Activated CD8-positive, alpha-beta memory T cell treated with anti-CD3 and anti-CD28 coated beads, Interleukin-2, amount 50 U/mL, for 1 hour (primary cell): ENCODE measurements at regions not wholly inside any gene's neighbourhood (a gene's known extent, or its start where the extent isn't known, plus 50 kb on each side); places are given as distances from the start of the nearest gene placed in this dataset.

Source experiments
- DNase-seq: peaks from one replicate; pipeline ENCODE4 v3.0.0-alpha.2; 2020; ENCODE audit errors: extremely low read depth

- no peak for DNase-seq
Measured at GRCh38 chr7:46672861-46673260, 751.8 kb upstream of the IGFBP3 start.

- DNase-seq, result no peak
Measured at GRCh38 chr7:46671108-46671769, 750.2 kb upstream of the IGFBP3 start.

- no peak for DNase-seq
Measured at GRCh38 chr7:46669028-46669427, 748.0 kb upstream of the IGFBP3 start.

DNA sequence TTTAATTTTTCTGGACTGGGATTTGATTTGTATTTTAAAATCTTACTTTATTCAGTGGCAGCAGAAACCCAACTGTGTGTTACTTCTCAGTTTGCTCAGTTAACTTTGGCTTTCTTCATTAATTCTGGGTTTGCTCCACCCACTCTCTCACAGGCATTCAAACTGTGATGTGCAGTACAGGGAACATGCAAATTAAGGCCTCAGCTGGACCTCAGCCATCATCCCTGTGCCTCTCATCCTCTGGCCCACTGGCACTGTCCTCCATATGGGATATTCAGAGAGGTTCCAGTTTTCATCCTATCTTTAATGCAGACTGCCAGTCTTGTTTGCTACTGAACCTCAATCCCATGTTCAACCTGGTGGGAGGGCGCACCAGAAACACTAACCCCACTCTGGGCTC lies 743.4 kb upstream of the IGFBP3 start:
- no peak for DNase-seq

- DNase-seq, result no peak
Measured at GRCh38 chr7:46663025-46663424, 742.0 kb upstream of the IGFBP3 start.

DNA sequence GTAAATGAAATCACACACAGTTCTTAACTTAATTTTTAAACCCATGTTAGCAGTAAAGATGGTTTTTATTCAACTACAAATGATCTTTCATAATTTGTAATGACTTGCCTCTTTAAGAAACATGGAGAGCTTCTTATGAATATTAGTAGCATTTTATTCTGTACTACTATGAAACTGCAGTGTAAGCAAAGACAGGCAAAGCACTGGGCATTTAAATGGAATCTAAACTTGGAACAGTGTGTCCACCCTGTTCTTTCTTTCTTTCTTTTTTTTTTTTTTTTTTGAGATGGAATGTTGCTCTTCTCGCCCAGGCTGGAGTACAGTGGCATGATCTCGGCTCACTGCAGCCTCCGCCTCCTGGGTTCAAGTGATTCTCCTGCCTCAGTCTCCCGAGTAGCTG lies 740.4 kb upstream of the IGFBP3 start:
- no peak for DNase-seq

- DNase-seq, result no peak
Measured at GRCh38 chr7:46660402-46660980, 739.4 kb upstream of the IGFBP3 start.

DNA sequence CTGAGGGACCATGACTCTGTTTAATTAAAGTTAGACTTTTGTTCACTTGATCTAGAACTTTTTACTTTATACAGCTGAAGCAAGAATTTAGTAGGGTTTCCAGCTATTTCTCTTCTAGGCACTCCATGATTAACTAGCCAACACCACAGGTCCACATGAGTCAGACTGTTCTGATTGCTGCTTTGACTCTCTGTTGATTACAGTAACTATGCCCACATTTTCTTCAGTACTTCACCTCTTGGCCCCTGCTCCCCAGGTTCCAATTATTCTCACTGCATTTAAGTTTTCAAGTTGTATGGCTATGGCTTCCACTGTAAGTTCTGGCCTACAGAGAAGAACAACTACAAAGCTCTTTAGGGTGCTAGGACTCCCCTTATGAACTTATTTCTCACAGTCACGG lies 737.2 kb upstream of the IGFBP3 start:
- no peak for DNase-seq

- no peak for DNase-seq
Measured at GRCh38 chr7:46654546-46655443, 733.7 kb upstream of the IGFBP3 start.

GRCh38 chr7:46653848-46654247 lies 732.8 kb upstream of the IGFBP3 start:
- DNase-seq, result no peak

DNA sequence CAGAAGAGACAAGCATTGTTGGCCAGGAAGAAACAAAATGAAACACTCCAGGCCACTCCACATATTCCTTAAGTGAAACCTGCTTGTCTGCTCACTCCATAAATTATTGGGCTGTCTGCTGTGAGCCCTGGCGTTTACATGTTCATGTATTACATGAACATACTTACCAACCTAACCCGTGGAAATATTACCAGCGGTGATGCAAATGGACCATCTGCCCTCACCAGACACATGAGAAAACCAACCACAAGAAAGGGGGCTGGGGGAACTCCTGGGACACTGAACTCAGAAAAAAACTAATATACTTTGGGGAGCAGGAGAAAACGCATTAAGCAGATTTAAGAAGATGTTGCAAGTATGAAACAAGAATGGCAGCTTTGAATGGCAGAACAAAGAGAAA lies 731.2 kb upstream of the IGFBP3 start:
- DNase-seq, result no peak

DNA sequence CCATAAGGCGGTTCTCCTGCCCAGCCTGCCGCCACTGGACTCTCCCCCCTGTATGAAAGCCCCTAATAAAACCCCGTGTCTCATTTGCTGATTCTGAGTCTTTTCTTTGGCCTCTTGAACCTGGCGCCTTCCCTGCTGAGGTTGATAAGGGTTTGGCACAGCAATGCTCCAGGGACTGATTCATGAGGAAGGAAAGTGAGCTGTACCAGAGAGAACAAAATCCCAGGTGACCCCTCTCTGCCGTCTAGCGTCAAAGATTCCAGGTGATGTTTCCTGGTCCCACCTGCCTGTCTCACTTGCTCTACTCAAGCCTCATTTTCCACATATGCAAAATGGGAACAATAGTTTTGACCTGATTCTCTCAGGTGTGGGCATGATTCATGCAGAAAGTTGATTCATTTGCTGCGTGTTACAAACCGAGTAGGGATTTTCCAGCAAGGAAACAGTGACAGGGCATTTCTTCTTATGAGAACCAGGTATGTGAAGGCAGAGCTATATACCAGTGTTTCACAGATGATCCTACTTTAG lies 730.6 kb upstream of the IGFBP3 start:
- DNase-seq, result no peak

DNA sequence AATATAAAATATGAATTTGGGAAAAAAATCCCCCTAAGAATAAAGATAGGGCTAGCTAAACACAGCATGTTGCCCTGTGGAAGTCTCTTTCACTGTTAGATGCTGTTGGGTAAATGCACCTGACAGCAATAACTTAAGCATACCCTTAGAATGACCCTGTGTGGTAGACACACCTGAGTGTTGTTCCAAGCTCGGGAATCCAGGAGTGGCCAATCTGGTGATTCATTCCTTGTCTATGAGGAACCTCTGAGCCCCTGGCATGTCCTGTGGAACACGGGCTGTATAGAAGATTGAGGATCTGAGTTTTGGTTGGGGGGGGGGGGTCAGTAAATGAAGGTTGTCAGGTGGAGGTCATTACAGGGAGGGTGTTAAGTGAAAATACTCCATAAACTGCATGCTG lies 730.0 kb upstream of the IGFBP3 start:
- no peak for DNase-seq

DNA sequence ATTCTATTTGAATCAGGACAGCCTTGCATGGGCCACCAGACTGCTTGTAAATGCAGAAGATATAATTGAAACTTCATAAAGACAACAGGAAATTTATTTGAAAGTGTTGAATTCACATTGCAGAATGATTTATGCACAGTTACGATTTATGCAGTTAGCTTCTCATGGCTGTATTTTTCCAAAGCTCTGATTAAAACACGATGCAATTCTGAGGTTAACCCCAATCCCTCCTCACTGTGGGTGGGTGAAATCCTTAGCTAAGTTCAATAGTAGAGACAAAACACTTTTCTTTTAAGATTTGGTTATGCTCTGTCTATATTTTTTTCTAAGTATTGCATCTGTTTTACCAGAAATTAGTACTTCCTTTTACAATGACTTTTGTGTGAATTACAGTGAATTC lies 728.8 kb upstream of the IGFBP3 start:
- DNase-seq, result no peak

DNA sequence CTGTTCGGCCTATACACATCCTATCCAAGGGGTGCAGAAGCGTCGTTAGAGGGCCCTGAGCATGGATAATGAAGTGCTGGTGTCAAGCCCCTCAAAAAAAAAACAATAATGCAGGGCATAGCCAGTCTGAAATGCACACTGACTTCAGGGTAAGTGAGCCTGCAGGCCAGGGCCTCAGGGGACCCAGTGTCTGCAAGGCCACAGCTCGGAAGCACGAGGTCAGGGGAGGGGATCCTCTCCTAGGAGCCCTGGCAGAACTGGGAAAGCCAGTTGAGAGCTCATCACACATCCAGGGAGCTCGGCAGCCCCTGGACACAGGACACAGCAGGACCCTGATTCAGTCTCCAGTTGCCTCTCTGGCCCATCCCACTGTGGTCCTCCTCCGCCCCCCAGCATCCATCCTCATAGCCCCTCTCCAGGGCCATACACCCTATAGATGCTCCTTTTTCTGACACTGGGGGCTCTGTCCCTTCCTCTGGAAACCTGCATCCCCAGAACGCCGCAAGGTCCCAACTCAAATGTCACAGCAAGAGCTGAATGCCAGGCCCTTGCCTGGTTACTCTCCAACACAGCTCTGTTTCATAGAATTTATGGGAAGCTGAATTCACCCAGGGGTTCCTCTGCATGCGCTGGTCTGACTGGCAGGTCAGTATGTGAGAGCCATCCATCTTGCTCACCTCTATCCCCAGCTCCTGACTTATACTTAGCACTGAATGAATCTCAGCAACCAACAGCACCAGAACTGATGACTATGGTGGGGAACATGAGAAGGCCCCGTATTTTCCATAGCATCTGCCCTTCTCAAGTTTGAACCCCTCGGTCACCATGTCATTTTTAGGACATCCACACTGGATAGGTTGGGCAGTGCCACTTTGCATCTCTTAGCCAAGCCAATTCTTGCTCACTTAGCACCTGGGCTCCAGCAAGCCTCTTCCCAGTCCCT lies 717.0 kb upstream of the IGFBP3 start:
- no peak for DNase-seq

GRCh38 chr7:46636022-46636421 lies 715.0 kb upstream of the IGFBP3 start:
- DNase-seq, result no peak

- DNase-seq, result no peak
Measured at GRCh38 chr7:46633630-46634240, 712.7 kb upstream of the IGFBP3 start.

DNA sequence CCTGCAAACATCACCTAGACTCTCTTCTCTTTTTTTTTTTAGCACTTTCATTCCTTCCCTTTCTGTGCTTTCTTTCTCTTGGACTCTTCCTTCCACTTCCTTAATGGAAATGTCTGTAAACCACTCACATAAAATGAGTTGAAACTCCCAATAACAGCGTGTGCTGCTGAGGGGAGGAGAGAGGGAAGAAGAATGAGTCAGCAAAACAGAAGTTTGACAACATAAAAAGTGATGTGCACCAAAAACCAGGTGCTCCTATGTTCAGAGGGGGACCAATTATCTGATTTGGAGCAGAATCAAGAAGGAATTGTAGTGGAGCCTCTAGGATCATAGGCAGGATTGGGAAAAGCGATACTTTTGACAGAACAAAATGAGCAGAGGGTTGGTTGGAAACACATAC lies 712.1 kb upstream of the IGFBP3 start:
- no peak for DNase-seq

DNA sequence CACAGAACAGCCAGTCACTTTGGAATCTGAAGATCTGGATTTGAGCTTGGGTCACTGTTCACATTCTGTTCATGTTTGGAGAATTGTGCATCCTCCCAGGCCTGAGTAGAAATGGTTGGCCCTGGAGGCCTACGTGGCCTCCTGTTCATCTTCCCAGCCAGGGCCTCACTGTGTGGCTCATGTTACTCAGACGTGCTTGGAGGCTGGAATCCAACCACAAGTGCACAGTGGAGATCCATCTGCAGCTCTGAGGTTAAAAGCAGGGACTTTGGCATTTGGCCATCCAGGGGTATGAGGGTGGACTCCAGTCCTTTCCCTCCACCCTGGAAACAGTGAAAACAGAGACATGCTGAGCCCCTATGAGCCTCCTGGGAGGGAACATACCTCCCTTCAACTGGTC lies 709.0 kb upstream of the IGFBP3 start:
- DNase-seq, result no peak

DNA sequence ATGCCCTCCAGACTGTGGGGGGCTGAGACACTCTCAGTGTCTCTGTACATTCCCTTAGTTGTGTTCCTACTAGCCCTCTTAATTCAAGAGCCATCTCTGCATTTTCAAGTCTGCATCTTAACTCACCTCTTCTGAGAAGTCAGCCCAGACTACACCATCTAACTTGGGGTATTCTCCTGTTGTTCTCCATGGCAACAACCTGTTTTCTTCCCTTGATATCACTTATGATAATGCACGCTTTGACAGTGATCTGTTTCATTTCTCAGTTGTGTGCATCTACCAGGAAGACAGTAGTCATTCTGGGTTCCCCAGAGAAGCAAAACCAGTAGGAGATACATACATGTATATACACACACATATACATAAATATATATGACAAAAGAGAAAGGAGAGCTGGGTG lies 707.3 kb upstream of the IGFBP3 start:
- DNase-seq, result no peak

DNA sequence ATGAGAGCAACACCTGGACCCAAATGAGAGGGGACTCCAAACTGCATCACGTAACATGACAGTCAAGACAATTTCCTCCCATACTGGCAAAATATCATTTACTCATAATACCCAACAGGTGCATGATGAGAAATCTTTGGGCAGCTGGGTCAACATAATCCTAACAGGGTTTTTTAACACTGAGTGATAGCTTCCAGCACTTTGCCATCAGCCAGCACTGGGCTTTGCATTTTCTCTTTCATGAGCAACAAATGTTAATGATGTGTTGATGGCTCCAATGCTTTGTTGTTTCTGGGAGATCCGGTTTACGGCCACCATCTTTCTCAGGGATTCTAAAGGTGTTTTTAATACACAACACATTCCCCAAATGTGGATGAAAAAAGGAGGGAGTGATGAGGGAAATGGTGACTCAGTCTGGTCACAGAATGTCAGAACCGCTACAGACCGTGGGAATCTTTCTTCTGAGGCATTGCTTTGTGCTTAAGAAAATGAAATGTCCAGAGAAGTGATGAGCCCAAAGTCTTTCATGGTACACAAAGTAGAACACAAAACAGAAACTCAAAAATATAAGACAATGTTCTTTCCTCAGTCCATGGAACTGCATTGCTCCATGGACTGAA lies 705.7 kb upstream of the IGFBP3 start:
- no peak for DNase-seq
